Smooth muscle cell (in vitro differentiated cells): ENCODE measurements at regions not wholly inside any gene's neighbourhood (a gene's known extent, or its start where the extent isn't known, plus 50 kb on each side); places are given as distances from the start of the nearest gene placed in this dataset.

Source experiments
- DNase-seq: peaks from one replicate; lab custom pipeline; 2025; ENCODE audit not compliant: unreplicated experiment; lab: John Stamatoyannopoulos, UW
- H2AFZ ChIP-seq: fragments of 200-600 bp; sonication (generic); 2 replicates; pipeline ENCODE4 v1.6.0; 2016; ENCODE audit warnings: antibody characterized with exemption, low read depth, mild to moderate bottlenecking
- H3F3A ChIP-seq: fragments of 200-600 bp; sonication (generic); 2 replicates; pipeline ENCODE4 v1.6.0; 2017; ENCODE audit warnings: antibody characterized with exemption, low read depth
- H3K27ac ChIP-seq: fragments of 200-600 bp; sonication (generic); 2 replicates; pipeline ENCODE4 v1.5.1; 2016; ENCODE audit warnings: low read depth, mild to moderate bottlenecking
- H3K27me3 ChIP-seq: fragments of 200-600 bp; sonication (generic); 2 replicates; pipeline ENCODE4 v1.6.1; 2016; ENCODE audit warnings: low read depth, mild to moderate bottlenecking
- H3K36me3 ChIP-seq: fragments of 200-600 bp; sonication (generic); 2 replicates; pipeline ENCODE4 v1.5.1; 2016; ENCODE audit warnings: low read depth
- H3K4me1 ChIP-seq: fragments of 200-600 bp; sonication (generic); 2 replicates; pipeline ENCODE4 v1.5.1; 2016; ENCODE audit warnings: low read depth
- H3K4me2 ChIP-seq: fragments of 200-600 bp; sonication (generic); 2 replicates; pipeline ENCODE4 v1.6.0; 2016; ENCODE audit warnings: mild to moderate bottlenecking
- H3K4me3 ChIP-seq: fragments of 200-600 bp; sonication (generic); 2 replicates; pipeline ENCODE4 v1.5.1; 2016; ENCODE audit warnings: mild to moderate bottlenecking
- H3K79me2 ChIP-seq: fragments of 200-600 bp; sonication (generic); 2 replicates; pipeline ENCODE4 v1.6.0; 2016; ENCODE audit warnings: low read depth, mild to moderate bottlenecking
- H3K9ac ChIP-seq: fragments of 200-600 bp; sonication (generic); 2 replicates; pipeline ENCODE4 v1.6.0; 2016; ENCODE audit warnings: low read depth
- H3K9me3 ChIP-seq: fragments of 200-600 bp; sonication (generic); replicated peaks from 2 replicates; pipeline ENCODE4 v1.5.1; 2016; ENCODE audit warnings: low read depth
- H4K20me1 ChIP-seq: fragments of 200-600 bp; sonication (generic); 2 replicates; pipeline ENCODE4 v1.6.0; 2016; ENCODE audit warnings: low read depth
- CTCF ChIP-seq: fragments of 200-600 bp; sonication (generic); IDR thresholded peaks from 2 replicates; pipeline ENCODE4 v1.5.1; 2017; ENCODE audit warnings: borderline replicate concordance, mild to moderate bottlenecking, antibody characterized with exemption; ENCODE audit not compliant: insufficient read depth, poor library complexity, severe bottlenecking
- WGBS: methylation state at CpG from one replicate; pipeline ENCODE4 v1.1.7; 2016; ENCODE audit warnings: low lambda C conversion rate; 5-methylcytosine and 5-hydroxymethylcytosine counted together

DNA sequence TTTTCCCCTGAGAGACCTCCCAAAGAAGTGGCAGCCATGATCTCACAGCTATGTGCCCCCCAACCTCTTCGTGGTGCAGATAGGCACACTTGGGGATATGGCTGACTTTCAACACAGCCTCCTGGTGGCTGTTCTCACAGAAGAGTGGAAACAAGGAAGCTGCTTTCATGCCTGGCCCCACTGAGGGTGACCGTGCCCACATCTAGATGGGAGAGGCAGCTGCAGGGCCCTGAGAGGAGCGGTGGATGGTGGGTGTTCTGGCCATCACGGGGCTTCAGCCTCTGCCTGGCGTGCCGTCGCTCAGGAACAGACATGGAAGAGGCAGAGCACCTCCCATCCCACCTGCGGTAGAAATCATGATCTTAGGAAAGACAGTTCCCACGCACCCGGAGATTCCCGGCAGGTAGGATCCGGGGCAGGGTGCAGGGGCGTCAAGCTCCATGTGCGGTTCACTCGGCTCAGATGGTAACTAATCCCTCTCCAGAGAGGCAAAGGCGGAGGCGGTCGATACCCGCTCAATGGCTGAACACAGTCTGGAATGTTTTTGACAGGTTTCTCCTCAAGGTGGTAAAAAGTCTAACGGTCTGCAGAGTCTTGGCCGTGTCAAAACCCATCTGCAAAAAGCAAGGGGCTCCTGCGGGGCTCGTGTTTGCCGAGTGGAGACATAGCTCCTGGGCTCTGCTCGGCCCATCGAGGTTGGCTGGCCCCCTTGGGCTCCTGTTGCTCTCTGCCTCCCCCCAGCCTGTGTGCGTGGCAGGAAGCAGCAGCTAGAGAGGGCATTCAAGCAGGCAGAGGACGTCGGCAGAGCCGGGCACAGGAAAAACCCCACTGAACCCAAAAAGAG lies 225.2 kb upstream of the RTL1 start:
- no peak for TF ChIP-seq CTCF
- Histone ChIP-seq H2AFZ (no peak overlapping the region), H3K4me2 (no peak overlapping the region), H3K27me3 (no peaks in the 10 kb centered on the region), H4K20me1 (no peaks in the 10 kb centered on the region), H3K4me3 (no peak overlapping the region), H3K27ac (no peak overlapping the region), H3K9ac (no peak overlapping the region), H3K4me1 (no peaks in the 10 kb centered on the region), H3K9me3 (no peaks in the 10 kb centered on the region), H3K36me3 (no peaks in the 10 kb centered on the region), H3K79me2 (no peaks in the 10 kb centered on the region), H3F3A (no peaks in the 10 kb centered on the region)
- 92% methylated on average over 30 of the region's 30 CpGs for WGBS
- DNase-seq = no peak

DNA sequence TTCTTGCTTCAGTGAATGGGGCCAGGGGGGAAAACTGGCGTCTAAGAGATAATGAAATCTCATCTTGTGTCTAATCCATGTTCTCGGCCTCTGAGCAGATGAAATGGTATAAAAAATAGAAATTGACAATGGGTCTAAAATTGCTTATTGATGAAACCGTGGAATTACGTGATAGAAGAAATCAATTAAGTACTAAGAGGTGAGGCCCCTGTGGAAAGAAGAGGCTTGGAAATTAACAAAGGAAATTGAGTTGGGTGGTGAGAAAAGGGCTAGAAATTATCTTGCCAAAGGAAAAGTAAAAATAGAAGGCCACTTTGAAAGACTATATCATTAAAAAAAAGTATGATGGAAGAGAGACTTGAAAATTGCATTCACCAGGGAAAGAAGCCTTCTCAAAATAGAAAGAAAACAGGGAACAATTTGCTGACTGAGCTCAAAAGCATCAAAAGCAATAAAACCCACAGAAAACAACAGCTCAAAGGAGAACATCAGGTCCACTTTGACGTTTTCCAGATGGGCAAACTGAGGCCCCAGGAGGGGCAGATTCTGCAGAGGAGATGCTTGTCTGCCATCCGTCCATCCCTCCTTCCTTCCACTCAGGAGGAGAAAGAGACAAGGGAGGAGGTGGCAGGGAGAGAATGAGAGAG lies 226.1 kb upstream of the RTL1 start:
- H4K20me1 ChIP-seq = no peaks in the 10 kb centered on the region
- H3K9me3 ChIP-seq = no peaks in the 10 kb centered on the region
- no peaks in the 10 kb centered on the region for H3F3A ChIP-seq
- no peaks in the 10 kb centered on the region for H3K4me1 ChIP-seq
- H3K27ac ChIP-seq = no peak overlapping the region
- H3K36me3 ChIP-seq = no peaks in the 10 kb centered on the region
- H3K27me3 ChIP-seq = no peaks in the 10 kb centered on the region
- no peaks in the 10 kb centered on the region for H3K79me2 ChIP-seq
- H3K4me2 ChIP-seq = peak overlapping the region; percentile 14
- no peak overlapping the region for H3K4me3 ChIP-seq
- TF ChIP-seq CTCF = no peak
- H2AFZ ChIP-seq = peak overlapping the region; percentile 9
- no peak overlapping the region for H3K9ac ChIP-seq
- DNase-seq = no peak
- WGBS = 51% methylated on average over 6 of the region's 6 CpGs

- no peak for TF ChIP-seq CTCF
- H3F3A ChIP-seq = no peaks in the 10 kb centered on the region
- no peaks in the 10 kb centered on the region for H3K4me1 ChIP-seq
- H3K9me3 ChIP-seq = no peaks in the 10 kb centered on the region
- no peak overlapping the region for H2AFZ ChIP-seq
- H3K36me3 ChIP-seq = no peaks in the 10 kb centered on the region
- H3K79me2 ChIP-seq = no peaks in the 10 kb centered on the region
- H3K27me3 ChIP-seq = no peaks in the 10 kb centered on the region
- no peak overlapping the region for H3K4me3 ChIP-seq
- H4K20me1 ChIP-seq = no peaks in the 10 kb centered on the region
- H3K27ac ChIP-seq = no peak overlapping the region
- DNase-seq = no peak
- no peak overlapping the region for H3K4me2 ChIP-seq
- no peak overlapping the region for H3K9ac ChIP-seq
- WGBS = 82% methylated on average over 5 of the region's 6 CpGs
These were observed 227.3 kb upstream of the RTL1 start for GRCh38 chr14:101130861-101131260.
